ENCODE measurements at regions not wholly inside any gene's neighbourhood (a gene's known extent, or its start where the extent isn't known, plus 50 kb on each side); places are given as distances from the start of the nearest gene placed in this dataset.
A peak's percentile ranks its signal among the peaks of the same experiment; 100 is the strongest.

DNA sequence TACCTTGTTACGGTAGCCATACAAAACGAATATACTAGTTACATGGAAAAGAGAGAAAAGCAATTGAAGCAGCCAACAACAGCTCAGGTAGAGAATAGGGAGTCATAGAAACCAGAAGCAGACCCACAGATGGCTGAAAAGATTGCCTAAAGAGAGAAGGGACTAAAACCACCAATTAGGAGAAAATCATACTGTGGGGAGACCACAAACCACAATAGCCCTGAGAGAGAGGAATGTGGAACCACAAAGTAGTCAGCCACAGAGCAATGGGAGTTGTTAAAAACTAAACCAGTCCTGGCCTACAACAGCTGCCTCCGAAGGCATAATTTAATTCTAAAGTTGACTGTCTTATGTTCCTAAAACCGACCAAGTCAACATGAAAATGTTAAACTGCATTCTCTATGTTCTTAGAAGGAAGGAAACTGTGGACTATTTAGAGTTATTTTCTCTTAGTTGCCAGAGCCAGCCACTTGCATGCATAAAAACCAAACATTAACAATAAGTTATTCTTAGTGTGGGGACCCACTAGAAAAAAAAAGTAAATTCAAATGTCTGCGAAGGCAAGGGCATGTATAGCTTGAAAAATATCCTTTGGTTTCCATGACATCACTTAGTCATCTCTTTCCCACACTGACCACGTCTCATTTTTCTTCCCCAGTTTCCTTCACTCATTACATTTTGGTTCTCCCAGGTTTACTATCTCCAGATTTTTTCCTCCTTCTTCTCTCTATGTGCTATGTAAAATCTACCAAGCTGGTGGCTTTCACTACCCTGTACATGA, 398.1 kb downstream of the NOVA1 start:
- Histone ChIP-seq H3K4me2 (ENCODE audit: low read length) (peak overlapping the region; percentile 55), H4K20me1 (ENCODE audit: insufficient read depth, low read length) (peaks cover 27% of the 10 kb centered on the region; the same call in 1 of the 2 replicates), H3K4me1 (ENCODE audit: low read length) (peaks cover 26% of the 10 kb centered on the region), H2AFZ (ENCODE audit: low read depth, low read length) (no peak overlapping the region), H3K27me3 (ENCODE audit: low read depth, low read length) (peaks cover 74% of the 10 kb centered on the region), H3K27ac (ENCODE audit: low read length) (no peak overlapping the region), H3K9me3 (ENCODE audit: insufficient read depth, low read length) (no peaks in the 10 kb centered on the region), H3K4me3 (ENCODE audit: low read length) (peak overlapping the region; percentile 14; the same call in 1 of the 2 replicates), H3K36me3 (replicated peaks; ENCODE audit: low read depth, low read length) (no peaks in the 10 kb centered on the region), H3K9ac (ENCODE audit: low read length) (no peak overlapping the region), H3K79me2 (ENCODE audit: low read length) (no peaks in the 10 kb centered on the region)
- peak; percentile 98 for TF ChIP-seq EZH2phosphoT487 (IDR thresholded peaks at IDR 0.05; ENCODE audit: low read depth)
- TF ChIP-seq, protein P1, sequence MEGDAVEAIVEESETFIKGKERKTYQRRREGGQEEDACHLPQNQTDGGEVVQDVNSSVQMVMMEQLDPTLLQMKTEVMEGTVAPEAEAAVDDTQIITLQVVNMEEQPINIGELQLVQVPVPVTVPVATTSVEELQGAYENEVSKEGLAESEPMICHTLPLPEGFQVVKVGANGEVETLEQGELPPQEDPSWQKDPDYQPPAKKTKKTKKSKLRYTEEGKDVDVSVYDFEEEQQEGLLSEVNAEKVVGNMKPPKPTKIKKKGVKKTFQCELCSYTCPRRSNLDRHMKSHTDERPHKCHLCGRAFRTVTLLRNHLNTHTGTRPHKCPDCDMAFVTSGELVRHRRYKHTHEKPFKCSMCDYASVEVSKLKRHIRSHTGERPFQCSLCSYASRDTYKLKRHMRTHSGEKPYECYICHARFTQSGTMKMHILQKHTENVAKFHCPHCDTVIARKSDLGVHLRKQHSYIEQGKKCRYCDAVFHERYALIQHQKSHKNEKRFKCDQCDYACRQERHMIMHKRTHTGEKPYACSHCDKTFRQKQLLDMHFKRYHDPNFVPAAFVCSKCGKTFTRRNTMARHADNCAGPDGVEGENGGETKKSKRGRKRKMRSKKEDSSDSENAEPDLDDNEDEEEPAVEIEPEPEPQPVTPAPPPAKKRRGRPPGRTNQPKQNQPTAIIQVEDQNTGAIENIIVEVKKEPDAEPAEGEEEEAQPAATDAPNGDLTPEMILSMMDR (IDR thresholded peaks at IDR 0.05; ENCODE audit: low read depth, low read length), result no peak

DNA sequence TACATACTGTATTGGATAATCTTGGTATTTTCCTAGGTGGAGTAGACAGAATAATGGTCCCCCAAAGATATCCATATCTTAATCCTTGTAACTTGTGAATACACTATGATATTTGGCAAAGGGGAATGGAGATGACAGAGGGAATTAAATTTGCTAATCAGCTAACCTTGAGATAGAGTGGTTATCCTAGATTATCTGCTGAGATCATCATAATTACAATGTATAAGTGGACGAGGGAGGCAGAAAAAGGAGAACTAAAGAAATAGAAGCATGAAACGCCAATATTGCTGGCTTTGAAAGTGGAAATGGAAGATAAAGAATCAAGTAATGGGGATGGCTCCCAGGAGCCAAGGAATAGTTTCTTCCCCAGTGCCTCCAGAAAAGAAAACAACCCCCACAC, 398.7 kb downstream of the NOVA1 start:
- Histone ChIP-seq H3K9ac (ENCODE audit: low read length) (no peak overlapping the region), H2AFZ (ENCODE audit: low read depth, low read length) (no peak overlapping the region), H3K27me3 (ENCODE audit: low read depth, low read length) (peaks cover 78% of the 10 kb centered on the region), H4K20me1 (ENCODE audit: insufficient read depth, low read length) (peaks cover 27% of the 10 kb centered on the region; the same call in 1 of the 2 replicates), H3K4me1 (ENCODE audit: low read length) (peaks cover 26% of the 10 kb centered on the region), H3K4me2 (ENCODE audit: low read length) (peak overlapping the region; percentile 55), H3K27ac (ENCODE audit: low read length) (no peak overlapping the region), H3K4me3 (ENCODE audit: low read length) (no peak overlapping the region), H3K36me3 (replicated peaks; ENCODE audit: low read depth, low read length) (no peaks in the 10 kb centered on the region), H3K79me2 (ENCODE audit: low read length) (no peaks in the 10 kb centered on the region), H3K9me3 (ENCODE audit: insufficient read depth, low read length) (no peaks in the 10 kb centered on the region)
- no peak for TF ChIP-seq EZH2phosphoT487 (IDR thresholded peaks at IDR 0.05; ENCODE audit: low read depth)
- TF ChIP-seq, protein P1 (IDR thresholded peaks at IDR 0.05; ENCODE audit: low read depth, low read length), result no peak

DNA sequence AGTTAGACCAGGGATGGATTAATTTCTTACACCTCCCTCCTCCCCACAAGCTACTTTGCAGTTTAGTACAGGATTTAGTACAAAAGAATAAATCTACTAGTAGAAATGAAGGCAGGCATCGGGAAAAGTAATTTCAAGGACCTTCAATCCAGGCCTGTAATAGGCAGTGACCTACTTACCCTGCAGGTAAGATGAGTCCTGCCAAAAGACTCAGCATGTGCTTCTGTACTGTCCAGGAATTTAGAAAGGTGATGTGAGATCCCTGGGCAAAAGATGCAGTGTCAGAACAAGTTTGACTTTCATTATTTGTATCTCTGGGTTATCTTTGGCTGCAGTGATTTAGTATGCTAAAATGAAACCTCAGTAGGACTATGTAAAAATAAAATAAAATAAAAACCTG, 403.0 kb downstream of the NOVA1 start:
- H4K20me1 ChIP-seq (ENCODE audit: insufficient read depth, low read length), result peaks cover 17% of the 10 kb centered on the region; the same call in 1 of the 2 replicates
- no peak overlapping the region for H3K27ac ChIP-seq (ENCODE audit: low read length)

DNA sequence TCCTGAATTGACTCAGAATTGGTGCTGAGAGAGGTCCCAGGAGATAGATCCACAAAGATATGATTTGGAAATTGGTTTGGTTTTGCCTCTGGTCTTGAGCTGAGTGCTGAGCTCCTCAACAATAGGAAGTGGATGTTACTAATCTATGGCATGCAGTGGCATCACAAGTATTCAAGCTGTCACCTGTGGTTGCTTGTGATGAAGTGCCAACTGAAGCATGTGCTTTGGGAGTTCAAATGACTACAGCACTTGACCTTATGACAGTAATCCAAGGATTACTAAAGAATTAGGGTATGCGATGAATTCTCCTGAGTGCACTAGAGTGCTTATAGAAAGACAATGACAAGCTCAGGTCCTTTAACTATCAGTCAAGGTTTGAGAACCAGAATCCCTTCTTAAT, 406.2 kb downstream of the NOVA1 start:
- Histone ChIP-seq H3K4me2 (ENCODE audit: low read length) (no peak overlapping the region), H3K4me3 (ENCODE audit: low read length) (no peak overlapping the region), H2AFZ (ENCODE audit: low read depth, low read length) (no peak overlapping the region), H3K27me3 (ENCODE audit: low read depth, low read length) (peaks cover 83% of the 10 kb centered on the region), H4K20me1 (ENCODE audit: insufficient read depth, low read length) (peaks cover 4% of the 10 kb centered on the region; the same call in 1 of the 2 replicates), H3K9me3 (ENCODE audit: insufficient read depth, low read length) (0 out of 2 replicates have a peak, but pooled peaks cover 6% of the 10 kb centered on the region), H3K27ac (ENCODE audit: low read length) (no peak overlapping the region), H3K4me1 (ENCODE audit: low read length) (peaks cover 19% of the 10 kb centered on the region), H3K79me2 (ENCODE audit: low read length) (no peaks in the 10 kb centered on the region), H3K9ac (ENCODE audit: low read length) (no peak overlapping the region), H3K36me3 (replicated peaks; ENCODE audit: low read depth, low read length) (no peaks in the 10 kb centered on the region)
- TF ChIP-seq, protein P1 (IDR thresholded peaks at IDR 0.05; ENCODE audit: low read depth, low read length), result no peak
- no peak for TF ChIP-seq EZH2phosphoT487 (IDR thresholded peaks at IDR 0.05; ENCODE audit: low read depth)

More for the DNA sequence above, 403.0 kb downstream of the NOVA1 start:
- no peak overlapping the region for H2AFZ ChIP-seq (ENCODE audit: low read depth, low read length)
- H3K36me3 ChIP-seq (replicated peaks; ENCODE audit: low read depth, low read length), result no peaks in the 10 kb centered on the region
- no peak overlapping the region for H3K4me3 ChIP-seq (ENCODE audit: low read length)
- H3K4me2 ChIP-seq (ENCODE audit: low read length), result no peak overlapping the region
- H3K4me1 ChIP-seq (ENCODE audit: low read length), result peaks cover 15% of the 10 kb centered on the region
- H3K9me3 ChIP-seq (ENCODE audit: insufficient read depth, low read length), result 0 out of 2 replicates have a peak, but pooled peaks cover 6% of the 10 kb centered on the region
- H3K79me2 ChIP-seq (ENCODE audit: low read length), result no peaks in the 10 kb centered on the region
- TF ChIP-seq, protein P1 (IDR thresholded peaks at IDR 0.05; ENCODE audit: low read depth, low read length), result no peak
- TF ChIP-seq EZH2phosphoT487 (IDR thresholded peaks at IDR 0.05; ENCODE audit: low read depth), result no peak
- H3K27me3 ChIP-seq (ENCODE audit: low read depth, low read length), result peaks cover 95% of the 10 kb centered on the region
- H3K9ac ChIP-seq (ENCODE audit: low read length), result no peak overlapping the region
